ENCODE measurements at regions not wholly inside any gene's neighbourhood (a gene's known extent, or its start where the extent isn't known, plus 50 kb on each side); places are given as distances from the start of the nearest gene placed in this dataset.

GRCh38 chr1:82260666-82261065 lies 459.9 kb downstream of the ADGRL2 start:
- CTCF ChIA-PET, result no interaction called here
- intact Hi-C loops (cut with micrococcal nuclease; ENCODE audit: unreplicated experiment), result no loop called here
- POLR2A ChIA-PET (ENCODE audit: low non-redundant PET), result no interaction called here
- Histone ChIP-seq H3K27me3 (replicated peaks; ENCODE audit: insufficient read depth, low read depth, low read length, poor library complexity) (no peaks in the 10 kb centered on the region), H3K9me3 (ENCODE audit: low read depth, low read length, poor library complexity, severe bottlenecking) (no peaks in the 10 kb centered on the region), H3K4me1 (ENCODE audit: insufficient read depth, low read length, poor library complexity, severe bottlenecking) (no peaks in the 10 kb centered on the region), H3K27ac (ENCODE audit: low read depth, low read length, poor library complexity, severe bottlenecking) (no peak overlapping the region), H3K4me3 (ENCODE audit: low read depth, low read length, poor library complexity, severe bottlenecking) (no peak overlapping the region), H3K36me3 (ENCODE audit: insufficient read depth, low read length, poor library complexity, severe bottlenecking) (no peaks in the 10 kb centered on the region)
- no TSS peak for BruUV-seq (replicated peaks)
- TF ChIP-seq CTCF (conservative IDR thresholded peaks at IDR 0.05; ENCODE audit: low read depth, low read length) (no peak), EZH2 (IDR thresholded peaks at IDR 0.05; ENCODE audit: borderline replicate concordance, low read depth, low read length, poor library complexity, severe bottlenecking) (no peak)
- no peak for DNase-seq (ENCODE audit: low spot score)

DNA sequence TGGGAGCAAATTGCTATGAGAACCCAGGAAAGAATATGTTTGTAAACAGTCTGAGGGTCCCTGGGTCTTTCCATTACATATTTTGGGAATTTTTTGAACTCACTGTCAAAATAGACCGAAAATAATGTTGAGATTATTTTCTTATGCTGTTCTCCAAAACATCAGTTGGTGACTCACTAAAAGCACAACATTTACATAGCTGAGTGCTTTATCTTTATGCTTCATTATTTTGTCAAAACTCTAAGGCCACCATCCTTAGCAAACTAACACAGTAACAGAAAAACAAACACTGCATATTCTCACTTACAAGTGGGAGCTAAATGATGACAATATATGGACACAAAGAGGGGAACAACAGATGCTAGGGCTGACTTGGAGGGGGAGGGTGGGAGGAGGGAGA lies 459.3 kb downstream of the ADGRL2 start:
- ChIA-PET CTCF (no interaction called here), POLR2A (ENCODE audit: low non-redundant PET) (no interaction called here)
- intact Hi-C loops (cut with micrococcal nuclease; ENCODE audit: unreplicated experiment), result no loop called here
- no peaks in the 10 kb centered on the region for H3K27me3 ChIP-seq (replicated peaks; ENCODE audit: insufficient read depth, low read depth, low read length, poor library complexity)
- no peaks in the 10 kb centered on the region for H3K4me1 ChIP-seq (ENCODE audit: insufficient read depth, low read length, poor library complexity, severe bottlenecking)
- no peak overlapping the region for H3K4me3 ChIP-seq (ENCODE audit: low read depth, low read length, poor library complexity, severe bottlenecking)
- no peak for DNase-seq (ENCODE audit: low spot score)
- H3K27ac ChIP-seq (ENCODE audit: low read depth, low read length, poor library complexity, severe bottlenecking), result no peak overlapping the region
- no peaks in the 10 kb centered on the region for H3K36me3 ChIP-seq (ENCODE audit: insufficient read depth, low read length, poor library complexity, severe bottlenecking)
- H3K9me3 ChIP-seq (ENCODE audit: low read depth, low read length, poor library complexity, severe bottlenecking), result no peaks in the 10 kb centered on the region
- TF ChIP-seq EZH2 (IDR thresholded peaks at IDR 0.05; ENCODE audit: borderline replicate concordance, low read depth, low read length, poor library complexity, severe bottlenecking) (no peak), CTCF (conservative IDR thresholded peaks at IDR 0.05; ENCODE audit: low read depth, low read length) (no peak)
- no TSS peak for BruUV-seq (replicated peaks)

GRCh38 chr1:82258887-82259286 lies 458.2 kb downstream of the ADGRL2 start:
- BruUV-seq (replicated peaks), result no TSS peak
- no peaks in the 10 kb centered on the region for H3K36me3 ChIP-seq (ENCODE audit: insufficient read depth, low read length, poor library complexity, severe bottlenecking)
- no peak overlapping the region for H3K27ac ChIP-seq (ENCODE audit: low read depth, low read length, poor library complexity, severe bottlenecking)
- POLR2A ChIA-PET (ENCODE audit: low non-redundant PET), result no interaction called here
- intact Hi-C loops (cut with micrococcal nuclease; ENCODE audit: unreplicated experiment), result no loop called here
- H3K9me3 ChIP-seq (ENCODE audit: low read depth, low read length, poor library complexity, severe bottlenecking), result no peaks in the 10 kb centered on the region
- no peaks in the 10 kb centered on the region for H3K4me1 ChIP-seq (ENCODE audit: insufficient read depth, low read length, poor library complexity, severe bottlenecking)
- CTCF ChIA-PET, result no interaction called here
- no peak overlapping the region for H3K4me3 ChIP-seq (ENCODE audit: low read depth, low read length, poor library complexity, severe bottlenecking)
- no peak for DNase-seq (ENCODE audit: low spot score)
- no peaks in the 10 kb centered on the region for H3K27me3 ChIP-seq (replicated peaks; ENCODE audit: insufficient read depth, low read depth, low read length, poor library complexity)
- no peak for TF ChIP-seq CTCF (conservative IDR thresholded peaks at IDR 0.05; ENCODE audit: low read depth, low read length)
- TF ChIP-seq EZH2 (IDR thresholded peaks at IDR 0.05; ENCODE audit: borderline replicate concordance, low read depth, low read length, poor library complexity, severe bottlenecking), result no peak

Measured in A673 (cell line).